HG02623 (cell line): ENCODE measurements at regions not wholly inside any gene's neighbourhood (a gene's known extent, or its start where the extent isn't known, plus 50 kb on each side); places are given as distances from the start of the nearest gene placed in this dataset.

Source experiments
- ATAC-seq: cut with Tn5 transposase; IDR thresholded peaks from one replicate; pipeline ENCODE4 v1.9.1; 2021; ENCODE audit warnings: moderate library complexity; ENCODE audit not compliant: unreplicated experiment

- no peak for ATAC-seq
Observed at GRCh38 chr13:99652141-99652540, 150.9 kb downstream of the TM9SF2 start.

GRCh38 chr13:99651016-99651415, 149.7 kb downstream of the TM9SF2 start:
- ATAC-seq, result no peak

- ATAC-seq, result no peak
Observed at GRCh38 chr13:99650410-99650809, 149.1 kb downstream of the TM9SF2 start.

- no peak for ATAC-seq
Observed at GRCh38 chr13:99648927-99649326, 147.7 kb downstream of the TM9SF2 start.

- ATAC-seq, result no peak
Observed at GRCh38 chr13:99648066-99648665, 146.9 kb downstream of the TM9SF2 start.

DNA sequence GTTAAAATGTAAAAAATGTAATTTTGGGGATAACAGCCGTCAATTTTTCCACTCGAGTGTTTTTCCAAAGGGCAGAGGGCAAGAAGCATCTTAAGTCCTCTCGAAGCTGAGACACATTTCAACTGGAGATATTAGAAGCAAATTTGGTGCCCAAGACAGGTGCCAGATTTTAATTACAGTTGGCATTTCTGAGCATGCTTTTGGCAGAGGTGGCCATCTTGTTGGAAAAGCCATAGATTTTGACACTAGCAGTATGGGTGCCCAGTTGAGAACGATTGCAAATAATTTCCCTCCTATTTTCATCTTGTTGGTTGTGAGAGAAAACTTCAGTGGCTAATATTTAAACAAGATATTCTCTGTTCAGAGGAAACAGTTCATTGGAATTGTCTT, 146.3 kb downstream of the TM9SF2 start:
- ATAC-seq, result no peak

GRCh38 chr13:99646866-99647595, 145.8 kb downstream of the TM9SF2 start:
- no peak for ATAC-seq

GRCh38 chr13:99642841-99643240, 141.6 kb downstream of the TM9SF2 start:
- no peak for ATAC-seq

DNA sequence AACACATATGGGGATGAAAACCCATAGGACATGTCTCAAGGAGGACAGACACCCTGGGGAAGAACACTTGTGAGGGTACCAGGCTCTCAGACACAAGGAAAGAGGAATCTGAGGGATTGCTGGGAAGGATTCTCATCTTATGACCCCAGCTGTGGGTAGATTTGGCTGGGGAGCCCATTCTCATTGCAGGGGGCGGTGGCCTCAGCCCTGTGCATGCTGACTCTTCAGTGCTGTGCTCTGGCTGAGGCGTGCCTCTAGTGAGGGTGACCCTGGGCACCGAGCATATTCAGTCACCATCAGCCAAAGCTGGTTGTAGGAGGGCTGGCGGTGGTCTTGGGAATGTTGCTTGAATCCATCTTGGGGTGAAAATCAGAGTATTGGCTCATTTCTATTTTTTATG, 140.7 kb downstream of the TM9SF2 start:
- no peak for ATAC-seq

DNA sequence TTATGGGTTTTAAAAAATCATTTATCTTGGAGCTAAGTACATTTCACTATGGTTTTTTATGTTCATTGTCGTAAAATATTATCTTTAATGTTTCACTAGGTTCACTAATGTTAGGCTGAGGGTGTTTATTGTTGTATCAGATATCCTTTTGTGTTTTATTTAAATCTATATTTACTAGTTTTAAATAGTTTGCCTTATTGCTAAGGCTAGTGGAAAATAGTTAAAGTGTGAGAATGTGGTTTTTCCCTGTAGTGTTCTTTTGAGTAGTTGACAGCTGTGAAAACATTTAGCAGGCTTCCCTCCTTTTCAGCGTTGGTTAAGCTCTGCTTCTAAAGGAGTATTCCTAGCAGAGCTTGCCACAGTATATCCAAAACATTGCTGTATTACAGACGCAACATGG, 139.0 kb downstream of the TM9SF2 start:
- no peak for ATAC-seq

- no peak for ATAC-seq
Observed at GRCh38 chr13:99639126-99639525, 137.9 kb downstream of the TM9SF2 start.

- ATAC-seq, result peak; percentile 78
Observed at GRCh38 chr13:99636728-99637353, 135.6 kb downstream of the TM9SF2 start.

DNA sequence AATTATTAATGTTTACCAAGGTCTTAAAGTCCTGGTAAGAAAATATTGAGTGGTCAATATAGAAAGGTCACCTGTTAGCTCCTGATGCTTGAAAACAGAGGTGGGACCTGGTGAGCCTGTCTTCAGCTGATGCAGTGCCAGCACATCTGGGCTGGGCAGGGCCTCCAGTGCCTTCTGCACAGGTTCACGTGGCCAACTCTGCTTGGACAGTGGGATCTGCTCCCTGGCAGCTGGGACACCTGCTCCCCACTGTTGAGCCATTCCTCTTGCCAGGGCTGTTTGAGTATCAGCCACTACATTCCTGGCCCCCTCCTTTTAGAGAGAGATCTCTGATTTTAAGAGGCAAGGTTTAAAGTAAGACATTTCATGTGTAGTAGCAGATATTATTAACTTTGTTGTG, 135.0 kb downstream of the TM9SF2 start:
- ATAC-seq, result no peak

- no peak for ATAC-seq
Observed at GRCh38 chr13:99634672-99635071, 133.4 kb downstream of the TM9SF2 start.

- ATAC-seq, result no peak
Observed at GRCh38 chr13:99630269-99630898, 129.1 kb downstream of the TM9SF2 start.

- ATAC-seq, result no peak
Observed at GRCh38 chr13:99629641-99630040, 128.4 kb downstream of the TM9SF2 start.

- no peak for ATAC-seq
Observed at GRCh38 chr13:99628442-99628841, 127.2 kb downstream of the TM9SF2 start.

GRCh38 chr13:99626461-99627082, 125.3 kb downstream of the TM9SF2 start:
- no peak for ATAC-seq

DNA sequence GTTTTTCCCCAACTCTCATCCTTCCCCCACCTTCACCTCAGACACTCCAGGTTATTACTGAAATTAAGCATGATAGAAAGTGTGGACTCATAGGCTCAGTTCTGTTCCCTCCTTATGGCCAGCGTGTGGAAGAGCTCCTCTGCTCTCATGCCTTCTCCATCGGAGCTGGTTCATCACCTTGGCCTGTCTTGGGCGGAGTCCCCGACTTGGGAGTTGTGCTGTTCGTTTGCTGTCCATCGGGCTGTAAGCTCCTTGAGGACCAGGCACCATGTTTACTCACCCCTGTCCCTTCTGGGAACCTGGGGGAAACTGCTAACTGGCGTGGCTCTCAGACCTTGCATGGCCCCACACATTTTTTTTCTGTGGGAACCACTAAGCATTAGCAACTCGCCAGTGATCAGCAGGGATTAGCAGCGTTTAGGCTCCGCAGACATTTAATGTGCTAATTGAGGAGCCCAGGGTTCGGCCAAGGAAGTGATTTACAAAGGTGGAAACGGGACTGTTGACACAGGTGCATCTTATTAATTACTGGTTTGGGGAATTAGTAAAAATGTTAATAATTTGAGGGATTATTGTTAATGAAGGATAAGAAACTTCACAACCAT, 123.8 kb downstream of the TM9SF2 start:
- no peak for ATAC-seq

GRCh38 chr13:99620806-99621205, 119.5 kb downstream of the TM9SF2 start:
- no peak for ATAC-seq

DNA sequence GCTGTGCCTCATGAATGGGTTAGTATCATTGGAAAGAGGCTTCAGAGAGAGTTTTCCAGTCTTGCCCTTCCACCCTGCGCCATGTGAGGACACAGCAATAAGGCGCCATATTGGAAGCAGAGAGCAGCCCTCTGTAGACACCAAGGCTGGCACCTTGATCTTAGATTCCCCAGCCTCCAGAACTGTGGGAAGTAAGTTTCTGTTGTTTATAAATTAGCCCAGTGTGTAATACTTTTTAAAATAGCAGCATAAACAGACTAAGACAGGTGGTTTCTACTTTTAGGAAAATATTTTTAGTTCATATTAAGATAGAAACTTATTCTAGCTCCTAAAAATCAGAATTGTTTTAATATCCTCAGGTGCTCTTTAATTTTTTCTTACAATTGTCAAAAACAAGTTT, 117.9 kb downstream of the TM9SF2 start:
- ATAC-seq, result no peak
